ENCODE measurements at regions not wholly inside any gene's neighbourhood (a gene's known extent, or its start where the extent isn't known, plus 50 kb on each side); places are given as distances from the start of the nearest gene placed in this dataset.

GRCh38 chr3:164397462-164397861, 680.8 kb downstream of the SI start:
- TF ChIP-seq, protein P1, sequence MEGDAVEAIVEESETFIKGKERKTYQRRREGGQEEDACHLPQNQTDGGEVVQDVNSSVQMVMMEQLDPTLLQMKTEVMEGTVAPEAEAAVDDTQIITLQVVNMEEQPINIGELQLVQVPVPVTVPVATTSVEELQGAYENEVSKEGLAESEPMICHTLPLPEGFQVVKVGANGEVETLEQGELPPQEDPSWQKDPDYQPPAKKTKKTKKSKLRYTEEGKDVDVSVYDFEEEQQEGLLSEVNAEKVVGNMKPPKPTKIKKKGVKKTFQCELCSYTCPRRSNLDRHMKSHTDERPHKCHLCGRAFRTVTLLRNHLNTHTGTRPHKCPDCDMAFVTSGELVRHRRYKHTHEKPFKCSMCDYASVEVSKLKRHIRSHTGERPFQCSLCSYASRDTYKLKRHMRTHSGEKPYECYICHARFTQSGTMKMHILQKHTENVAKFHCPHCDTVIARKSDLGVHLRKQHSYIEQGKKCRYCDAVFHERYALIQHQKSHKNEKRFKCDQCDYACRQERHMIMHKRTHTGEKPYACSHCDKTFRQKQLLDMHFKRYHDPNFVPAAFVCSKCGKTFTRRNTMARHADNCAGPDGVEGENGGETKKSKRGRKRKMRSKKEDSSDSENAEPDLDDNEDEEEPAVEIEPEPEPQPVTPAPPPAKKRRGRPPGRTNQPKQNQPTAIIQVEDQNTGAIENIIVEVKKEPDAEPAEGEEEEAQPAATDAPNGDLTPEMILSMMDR (IDR thresholded peaks at IDR 0.05; ENCODE audit: control extremely low read depth, extremely low read depth), result no peak
- no peaks in the 10 kb centered on the region for H3K36me3 ChIP-seq (ENCODE audit: control insufficient read depth in 4 of 4, insufficient read depth in 4 of 4, low read length in 4 of 4)
- no peak for ATAC-seq (ENCODE audit: insufficient read depth, low FRiP score)

DNA sequence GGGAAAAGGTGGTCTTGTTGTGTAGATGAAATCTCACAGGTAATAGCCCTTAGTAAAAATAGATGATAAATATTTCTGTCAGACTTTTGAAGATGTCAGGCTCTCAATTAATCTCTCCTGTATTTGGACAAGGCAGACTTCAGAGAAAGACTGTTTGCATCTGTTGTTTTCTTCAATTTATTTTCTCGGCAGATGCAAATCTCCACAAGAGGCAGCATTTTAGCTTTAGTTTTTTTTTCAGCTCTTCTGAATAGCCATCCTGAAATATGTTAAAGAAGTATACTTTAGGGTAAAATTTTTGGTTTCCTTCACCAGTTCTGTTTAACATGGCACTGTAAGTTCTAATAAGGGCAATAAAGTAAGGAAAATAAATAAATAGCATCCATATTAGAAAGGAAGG, 685.1 kb downstream of the SI start:
- 58 to 65% methylated on average over 1 of the region's 1 CpG for WGBS, 2 donors
- Histone ChIP-seq H3K27ac (ENCODE audit: low read depth in 1 of 2, low read length in 1 of 2) (no peak overlapping the region), H3K9me3 (ENCODE audit: control insufficient read depth in 4 of 4, insufficient read depth in 3 of 4, low read length in 3 of 4) (peaks cover 0 to under 1% (median 0%) of the 10 kb centered on the region in 4 donors), H3K27me3 (ENCODE audit: control insufficient read depth in 3 of 3, insufficient read depth in 3 of 3, low read length in 2 of 3) (no peaks in the 10 kb centered on the region), H3K4me3 (no peak overlapping the region), H3K9ac (ENCODE audit: insufficient read depth in 1 of 2, low read length in 2 of 2) (no peak overlapping the region), H3K36me3 (ENCODE audit: control insufficient read depth in 4 of 4, insufficient read depth in 4 of 4, low read length in 4 of 4) (no peaks in the 10 kb centered on the region), H3K4me1 (ENCODE audit: control insufficient read depth in 5 of 5, insufficient read depth in 5 of 5, low read length in 5 of 5) (no peaks in the 10 kb centered on the region)
- ATAC-seq (ENCODE audit: insufficient read depth, low FRiP score) (no peak), DNase-seq (no peak)
- TF ChIP-seq, protein P1 (IDR thresholded peaks at IDR 0.05; ENCODE audit: control extremely low read depth, extremely low read depth), result no peak

More at GRCh38 chr3:164397462-164397861, 680.8 kb downstream of the SI start:
- no peak overlapping the region for H3K27ac ChIP-seq (ENCODE audit: low read depth in 1 of 2, low read length in 1 of 2)
- no peak overlapping the region for H3K4me3 ChIP-seq
- peak in 1 of 3 donors; percentile 6 for DNase-seq
- H3K27me3 ChIP-seq (ENCODE audit: control insufficient read depth in 3 of 3, insufficient read depth in 3 of 3, low read length in 2 of 3), result no peaks in the 10 kb centered on the region
- H3K9me3 ChIP-seq (ENCODE audit: control insufficient read depth in 4 of 4, insufficient read depth in 3 of 4, low read length in 3 of 4), result peaks cover 0 to 2% (median 0%) of the 10 kb centered on the region in 4 donors
- no peak overlapping the region for H3K9ac ChIP-seq (ENCODE audit: insufficient read depth in 1 of 2, low read length in 2 of 2)
- no peaks in the 10 kb centered on the region for H3K4me1 ChIP-seq (ENCODE audit: control insufficient read depth in 5 of 5, insufficient read depth in 5 of 5, low read length in 5 of 5)

DNA sequence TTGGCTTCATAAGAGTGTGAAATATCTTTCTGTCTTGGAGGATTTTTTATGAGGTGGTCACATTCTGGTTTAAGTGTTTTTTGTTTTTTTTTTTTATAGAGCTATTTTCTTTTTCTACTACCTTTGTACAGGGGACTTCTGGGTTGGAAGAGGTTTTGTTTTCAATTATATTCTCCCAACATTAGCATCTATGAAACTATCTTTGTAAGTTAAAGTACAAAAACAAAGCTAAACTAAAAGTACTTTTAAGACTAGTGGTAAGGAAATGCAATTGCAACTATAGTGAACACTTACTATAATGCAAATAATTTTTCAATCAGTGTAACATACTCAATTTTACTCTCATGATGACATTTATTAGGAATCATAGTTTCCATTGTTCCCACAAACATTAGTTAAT, 688.2 kb downstream of the SI start:
- TF ChIP-seq, protein P1 (IDR thresholded peaks at IDR 0.05; ENCODE audit: control extremely low read depth, extremely low read depth), result no peak
- Histone ChIP-seq H3K9me3 (ENCODE audit: control insufficient read depth in 4 of 4, insufficient read depth in 3 of 4, low read length in 3 of 4) (peaks cover 0 to 5% (median 0%) of the 10 kb centered on the region in 4 donors), H3K27ac (ENCODE audit: low read depth in 1 of 2, low read length in 1 of 2) (no peak overlapping the region), H3K9ac (ENCODE audit: insufficient read depth in 1 of 2, low read length in 2 of 2) (no peak overlapping the region), H3K27me3 (ENCODE audit: control insufficient read depth in 3 of 3, insufficient read depth in 3 of 3, low read length in 2 of 3) (no peaks in the 10 kb centered on the region), H3K4me1 (ENCODE audit: control insufficient read depth in 5 of 5, insufficient read depth in 5 of 5, low read length in 5 of 5) (no peaks in the 10 kb centered on the region), H3K4me3 (no peak overlapping the region), H3K36me3 (ENCODE audit: control insufficient read depth in 4 of 4, insufficient read depth in 4 of 4, low read length in 4 of 4) (no peaks in the 10 kb centered on the region)
- ATAC-seq (ENCODE audit: insufficient read depth, low FRiP score) (no peak), DNase-seq (no peak)

DNA sequence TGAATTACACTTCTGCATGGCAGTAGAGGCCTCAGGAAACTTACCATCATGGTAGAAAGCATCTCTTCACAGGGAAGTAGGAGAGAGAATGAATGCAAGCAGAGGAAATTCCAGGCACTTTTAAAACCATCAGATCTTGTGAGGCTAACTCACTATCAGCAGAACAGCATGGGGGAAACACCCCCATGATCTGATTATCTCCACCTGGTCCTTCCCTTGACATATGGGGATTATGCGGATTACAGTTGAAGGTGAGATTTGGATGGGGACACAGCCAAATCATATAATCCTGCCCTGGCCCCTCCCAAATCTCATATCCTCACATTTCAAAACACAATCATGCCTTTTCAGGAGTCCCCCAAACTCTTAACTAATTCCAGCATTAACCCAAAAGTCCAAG, 691.1 kb downstream of the SI start:
- Histone ChIP-seq H3K36me3 (ENCODE audit: control insufficient read depth in 4 of 4, insufficient read depth in 4 of 4, low read length in 4 of 4) (no peaks in the 10 kb centered on the region), H3K27me3 (ENCODE audit: control insufficient read depth in 3 of 3, insufficient read depth in 3 of 3, low read length in 2 of 3) (no peaks in the 10 kb centered on the region), H3K4me1 (ENCODE audit: control insufficient read depth in 5 of 5, insufficient read depth in 5 of 5, low read length in 5 of 5) (no peaks in the 10 kb centered on the region), H3K9ac (ENCODE audit: insufficient read depth in 1 of 2, low read length in 2 of 2) (no peak overlapping the region), H3K27ac (ENCODE audit: low read depth in 1 of 2, low read length in 1 of 2) (no peak overlapping the region), H3K4me3 (no peak overlapping the region), H3K9me3 (ENCODE audit: control insufficient read depth in 4 of 4, insufficient read depth in 3 of 4, low read length in 3 of 4) (peaks cover 0 to 5% (median 0%) of the 10 kb centered on the region in 4 donors)
- DNase-seq (no peak), ATAC-seq (ENCODE audit: insufficient read depth, low FRiP score) (no peak)
- TF ChIP-seq, protein P1 (IDR thresholded peaks at IDR 0.05; ENCODE audit: control extremely low read depth, extremely low read depth), result no peak
- WGBS, 2 donors, result 98 to 100% methylated on average over 1 of the region's 1 CpG

Measured in lung (tissue), 11 donors.